ENCODE measurements at regions not wholly inside any gene's neighbourhood (a gene's known extent, or its start where the extent isn't known, plus 50 kb on each side); places are given as distances from the start of the nearest gene placed in this dataset.

- peak; percentile 71 for TF ChIP-seq TEAD3 (CRISPR knock-in tag; optimal IDR thresholded peaks at IDR 0.05; ENCODE audit: borderline replicate concordance)
- TF ChIP-seq KAT8 (CRISPR knock-in tag; IDR thresholded peaks at IDR 0.05): 0 out of 2 replicates have a peak, but pooled peaks have one; percentile 34
- 0 out of 2 replicates have a peak, but pooled peaks have one; percentile 52 for TF ChIP-seq TOPORS (CRISPR knock-in tag; IDR thresholded peaks at IDR 0.05)
- TF ChIP-seq CHD4 (IDR thresholded peaks at IDR 0.05; ENCODE audit: borderline replicate concordance, low read length): no peak
- TF ChIP-seq RERE (CRISPR knock-in tag; IDR thresholded peaks at IDR 0.05; ENCODE audit: low read depth): no peak
- 0 out of 2 replicates have a peak, but pooled peaks have one; percentile 60 for TF ChIP-seq ZBTB42 (CRISPR knock-in tag; IDR thresholded peaks at IDR 0.05)
- no peak for TF ChIP-seq RAD51 (IDR thresholded peaks at IDR 0.05; ENCODE audit: borderline replicate concordance)
- TF ChIP-seq UBTF (CRISPR knock-in tag; IDR thresholded peaks at IDR 0.05): peak; percentile 67
- TF ChIP-seq SP1 (IDR thresholded peaks at IDR 0.05): no peak
- TF ChIP-seq SP1 (CRISPR knock-in tag; IDR thresholded peaks at IDR 0.05): peak; percentile 54; the same call in 1 of the 2 replicates
- 0 out of 2 replicates have a peak, but pooled peaks have one; percentile 24 for TF ChIP-seq GMEB2 (CRISPR knock-in tag; IDR thresholded peaks at IDR 0.05; ENCODE audit: low read depth)
- TF ChIP-seq SRSF1 (optimal IDR thresholded peaks at IDR 0.05; ENCODE audit: low read depth, low read length): peak; percentile 58
- peak; percentile 48; the same call in 1 of the 2 replicates for TF ChIP-seq ZBTB26 (CRISPR knock-in tag; IDR thresholded peaks at IDR 0.05; ENCODE audit: borderline replicate concordance)
- 0 out of 2 replicates have a peak, but pooled peaks have one; percentile 69 for TF ChIP-seq GZF1 (CRISPR knock-in tag; IDR thresholded peaks at IDR 0.05)
- peak; percentile 58 for TF ChIP-seq DMAP1 (CRISPR knock-in tag; IDR thresholded peaks at IDR 0.05)
- TF ChIP-seq ZNF563 (CRISPR knock-in tag; IDR thresholded peaks at IDR 0.05): 0 out of 2 replicates have a peak, but pooled peaks have one; percentile 28
- TF ChIP-seq IKZF4 (CRISPR knock-in tag; IDR thresholded peaks at IDR 0.05; ENCODE audit: borderline replicate concordance, low read depth, not compliant biosample characterization): peak; percentile 32
- TF ChIP-seq MIER2 (CRISPR knock-in tag; IDR thresholded peaks at IDR 0.05): no peak
- TF ChIP-seq YY1 (IDR thresholded peaks at IDR 0.05; ENCODE audit: insufficient read depth, insufficient replicate concordance, low read depth, low read length): peak; percentile 68
- TF ChIP-seq KLF13 (CRISPR knock-in tag; IDR thresholded peaks at IDR 0.05): no peak
Observed at GRCh38 chr2:9142551-9143263, 63.9 kb upstream of the ASAP2 start (continued).

All from HepG2 (cell line).